Glutamatergic neuron (in vitro differentiated cells): ENCODE measurements at regions not wholly inside any gene's neighbourhood (a gene's known extent, or its start where the extent isn't known, plus 50 kb on each side); places are given as distances from the start of the nearest gene placed in this dataset.

Source experiments
- DNase-seq: peaks from one replicate; pipeline ENCODE4 v3.0.0; 2022
- H3K27ac Mint-ChIP-seq: one replicate; pipeline ENCODE4 v1.8.0; 2020; ENCODE audit warnings: mild to moderate bottlenecking, mixed read lengths, inconsistent platforms; ENCODE audit not compliant: unreplicated experiment
- H3K27me3 Mint-ChIP-seq: one replicate; pipeline ENCODE4 v1.8.0; 2020; ENCODE audit warnings: mild to moderate bottlenecking, moderate library complexity, mixed read lengths, inconsistent platforms; ENCODE audit not compliant: unreplicated experiment
- H3K36me3 Mint-ChIP-seq: one replicate; pipeline ENCODE4 v1.8.0; 2020; ENCODE audit warnings: mild to moderate bottlenecking, mixed read lengths, inconsistent platforms; ENCODE audit not compliant: unreplicated experiment
- H3K4me1 Mint-ChIP-seq: one replicate; pipeline ENCODE4 v1.8.0; 2020; ENCODE audit warnings: mild to moderate bottlenecking, low read depth, mixed read lengths, inconsistent platforms; ENCODE audit not compliant: unreplicated experiment
- H3K4me3 Mint-ChIP-seq: one replicate; pipeline ENCODE4 v1.8.0; 2020; ENCODE audit warnings: mild to moderate bottlenecking, mixed read lengths, inconsistent platforms; ENCODE audit not compliant: unreplicated experiment
- H3K9me3 Mint-ChIP-seq: one replicate; pipeline ENCODE4 v1.8.0; 2020; ENCODE audit warnings: mild to moderate bottlenecking, moderate library complexity, mixed read lengths, inconsistent platforms; ENCODE audit not compliant: unreplicated experiment
- TF ChIP-seq, protein P1 (sequence below): fragments of 200-600 bp; sonication (generic); IDR thresholded peaks from one replicate; pipeline ENCODE4 v1.5.0; 2021; ENCODE audit not compliant: partially characterized antibody, unreplicated experiment

DNA sequence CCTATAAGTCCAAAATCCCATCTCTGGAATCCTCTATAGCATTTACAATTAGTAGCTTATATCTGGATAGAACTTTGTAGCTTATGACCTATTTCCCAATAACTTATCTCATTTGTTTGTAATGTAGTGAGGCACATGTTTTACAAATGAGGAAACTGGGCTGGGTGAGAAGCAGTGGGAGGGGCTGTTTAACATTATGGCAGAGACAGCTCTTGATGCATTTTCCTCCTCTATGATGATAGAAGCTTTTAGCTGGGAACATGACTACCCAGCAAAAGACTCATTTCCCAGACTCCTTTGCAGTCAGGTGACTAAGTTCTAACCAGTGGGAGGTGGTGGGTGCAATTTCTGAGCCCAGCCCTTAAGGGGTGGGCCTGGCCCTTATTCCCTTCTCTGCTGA lies 179.7 kb downstream of the TTC8 start:
- DNase-seq, result no peak
- Mint-ChIP-seq H3K4me3 (no peak overlapping the region), H3K9me3 (peaks cover 3% of the 10 kb centered on the region), H3K27me3 (no peaks in the 10 kb centered on the region), H3K27ac (no peak overlapping the region), H3K4me1 (no peaks in the 10 kb centered on the region), H3K36me3 (no peaks in the 10 kb centered on the region)
- TF ChIP-seq, protein P1, sequence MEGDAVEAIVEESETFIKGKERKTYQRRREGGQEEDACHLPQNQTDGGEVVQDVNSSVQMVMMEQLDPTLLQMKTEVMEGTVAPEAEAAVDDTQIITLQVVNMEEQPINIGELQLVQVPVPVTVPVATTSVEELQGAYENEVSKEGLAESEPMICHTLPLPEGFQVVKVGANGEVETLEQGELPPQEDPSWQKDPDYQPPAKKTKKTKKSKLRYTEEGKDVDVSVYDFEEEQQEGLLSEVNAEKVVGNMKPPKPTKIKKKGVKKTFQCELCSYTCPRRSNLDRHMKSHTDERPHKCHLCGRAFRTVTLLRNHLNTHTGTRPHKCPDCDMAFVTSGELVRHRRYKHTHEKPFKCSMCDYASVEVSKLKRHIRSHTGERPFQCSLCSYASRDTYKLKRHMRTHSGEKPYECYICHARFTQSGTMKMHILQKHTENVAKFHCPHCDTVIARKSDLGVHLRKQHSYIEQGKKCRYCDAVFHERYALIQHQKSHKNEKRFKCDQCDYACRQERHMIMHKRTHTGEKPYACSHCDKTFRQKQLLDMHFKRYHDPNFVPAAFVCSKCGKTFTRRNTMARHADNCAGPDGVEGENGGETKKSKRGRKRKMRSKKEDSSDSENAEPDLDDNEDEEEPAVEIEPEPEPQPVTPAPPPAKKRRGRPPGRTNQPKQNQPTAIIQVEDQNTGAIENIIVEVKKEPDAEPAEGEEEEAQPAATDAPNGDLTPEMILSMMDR, result no peak

DNA sequence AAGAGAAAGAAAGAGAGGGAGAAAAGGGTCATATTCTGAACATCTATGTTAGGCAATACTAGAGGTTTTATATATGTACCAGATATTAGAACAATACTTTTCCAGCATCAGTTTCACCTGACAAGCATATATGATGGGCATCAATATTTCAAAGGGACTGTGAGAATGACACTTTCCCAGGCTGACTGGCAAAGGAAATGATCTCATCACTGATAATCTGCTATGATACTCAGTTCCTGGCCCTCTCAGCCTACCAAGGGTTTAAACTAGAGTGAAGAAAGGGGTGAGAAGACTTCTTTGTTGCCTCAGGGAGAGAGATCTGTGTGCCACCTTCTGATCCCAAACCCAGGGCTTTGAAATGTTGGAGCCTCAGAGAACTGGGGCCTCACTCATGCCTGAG lies 183.5 kb downstream of the TTC8 start:
- no peak overlapping the region for H3K4me3 Mint-ChIP-seq
- H3K9me3 Mint-ChIP-seq, result peaks cover 3% of the 10 kb centered on the region
- TF ChIP-seq, protein P1, result no peak
- DNase-seq, result no peak
- no peaks in the 10 kb centered on the region for H3K4me1 Mint-ChIP-seq
- H3K27me3 Mint-ChIP-seq, result no peaks in the 10 kb centered on the region
- no peak overlapping the region for H3K27ac Mint-ChIP-seq
- H3K36me3 Mint-ChIP-seq, result no peaks in the 10 kb centered on the region

DNA sequence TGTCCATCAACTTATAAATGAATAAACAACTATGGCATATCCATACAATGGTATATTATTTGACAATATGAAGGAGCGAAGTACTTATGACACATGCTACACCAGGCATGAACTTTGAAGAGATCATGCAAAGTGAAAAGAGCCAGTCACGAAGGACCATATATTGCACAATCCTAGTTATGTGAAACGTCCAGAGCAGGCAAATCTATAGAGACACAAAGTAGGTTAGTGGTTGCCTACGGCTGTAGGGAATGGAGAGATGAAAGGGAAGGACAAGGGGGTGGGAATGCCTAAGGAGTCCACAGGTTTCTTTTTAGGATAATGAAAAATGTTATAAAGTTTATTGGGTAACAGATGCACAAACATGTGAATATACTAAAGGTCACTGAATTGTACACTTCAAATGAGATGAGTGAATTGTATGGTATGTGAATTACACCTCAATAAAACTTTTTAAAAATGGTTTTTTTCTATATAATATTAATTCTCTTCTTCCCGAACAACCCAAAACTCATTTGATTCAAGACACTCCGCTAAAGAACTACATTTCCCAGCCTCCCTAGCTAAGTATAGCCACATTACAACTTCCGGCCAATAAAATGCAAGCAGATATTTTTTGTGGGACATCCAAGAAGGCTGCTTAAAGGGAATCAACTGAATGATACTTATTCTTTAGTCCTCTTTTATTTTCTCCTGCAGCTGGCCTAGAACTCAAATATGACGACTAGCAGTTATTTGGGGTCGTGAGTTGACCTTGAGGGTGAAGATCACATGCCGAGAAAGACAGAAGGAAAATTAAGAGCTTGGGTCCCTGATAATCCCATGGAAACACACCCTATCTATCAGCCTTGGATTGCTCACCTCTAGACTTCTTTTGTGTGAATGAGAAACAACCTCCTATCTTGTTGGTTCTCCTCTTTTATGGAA lies 187.2 kb downstream of the TTC8 start:
- Mint-ChIP-seq H3K27ac (no peak overlapping the region), H3K4me1 (peaks cover 12% of the 10 kb centered on the region), H3K4me3 (no peak overlapping the region), H3K27me3 (peaks cover 5% of the 10 kb centered on the region), H3K36me3 (no peaks in the 10 kb centered on the region), H3K9me3 (peaks cover 2% of the 10 kb centered on the region)
- no peak for DNase-seq
- TF ChIP-seq, protein P1, result no peak

DNA sequence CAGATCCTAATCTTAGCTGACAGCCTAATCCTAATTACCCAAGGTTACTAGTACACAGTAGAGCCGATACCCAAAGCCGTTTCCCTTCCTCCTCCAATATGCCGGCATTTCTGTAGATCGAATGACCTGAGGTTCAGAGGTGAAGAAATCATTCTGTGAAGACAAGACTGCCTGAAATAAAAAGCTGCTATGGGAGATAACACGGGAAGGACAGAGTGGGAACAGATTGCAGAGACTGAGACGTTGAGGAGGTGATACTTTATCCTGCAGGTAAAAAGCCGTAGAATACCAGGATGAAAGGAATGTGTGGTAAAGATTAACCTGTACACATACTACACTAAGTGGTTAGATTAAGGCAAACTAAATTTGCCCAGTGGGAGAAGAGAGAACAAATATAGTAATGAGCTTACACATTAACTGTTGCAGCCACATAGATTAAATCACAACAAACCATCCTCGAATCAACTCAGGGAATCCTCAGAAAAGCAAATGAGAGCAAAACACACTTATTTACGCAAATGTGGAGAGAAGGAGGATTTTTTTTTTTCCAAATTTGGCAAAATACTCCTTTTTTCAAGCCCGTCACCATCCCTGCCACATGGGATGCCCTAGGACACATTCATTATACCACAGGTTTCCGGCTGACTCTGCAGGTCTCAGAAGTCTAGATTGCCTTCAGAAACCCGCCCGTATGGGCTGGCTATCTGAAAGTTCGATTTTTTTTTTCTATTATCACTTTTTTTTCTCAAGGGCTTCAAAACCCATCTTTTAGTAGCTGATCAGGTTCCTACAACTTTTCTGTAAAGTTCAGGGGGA lies 188.0 kb downstream of the TTC8 start:
- peaks cover 12% of the 10 kb centered on the region for H3K4me1 Mint-ChIP-seq
- H3K9me3 Mint-ChIP-seq, result peaks cover 2% of the 10 kb centered on the region
- TF ChIP-seq, protein P1, result no peak
- no peaks in the 10 kb centered on the region for H3K36me3 Mint-ChIP-seq
- DNase-seq, result no peak
- peaks cover 5% of the 10 kb centered on the region for H3K27me3 Mint-ChIP-seq
- no peak overlapping the region for H3K4me3 Mint-ChIP-seq
- H3K27ac Mint-ChIP-seq, result no peak overlapping the region
